Activated CD4-positive, alpha-beta memory T cell treated with anti-CD3 and anti-CD28 coated beads, Interleukin-2, amount 10 ng/mL, durations not matched to agents 7 days and 5 days (primary cell): ENCODE measurements at regions not wholly inside any gene's neighbourhood (a gene's known extent, or its start where the extent isn't known, plus 50 kb on each side); places are given as distances from the start of the nearest gene placed in this dataset.

Source experiments
- CTCF ChIA-PET: fragments of 350-600 bp; sonication (Branson Sonifier 250); formaldehyde crosslinking; loops from one replicate; lab custom pipeline; 2021; ENCODE audit warnings: antibody characterized with exemption, inconsistent platforms; lab: Charles Lee
- POLR2A ChIA-PET: fragments of 350-600 bp; sonication (Branson Sonifier 250); formaldehyde crosslinking; loops from one replicate; lab custom pipeline; 2021; ENCODE audit warnings: antibody characterized with exemption; lab: Charles Lee
- DNase-seq: peaks from one replicate; pipeline ENCODE4 v3.0.0-alpha.2; 2020
- H3K27ac Mint-ChIP-seq: one replicate; pipeline ENCODE4 v1.8.0; 2021; ENCODE audit warnings: mild to moderate bottlenecking, mixed read lengths
- H3K27me3 Mint-ChIP-seq: one replicate; pipeline ENCODE4 v1.8.0; 2021; ENCODE audit warnings: mixed read lengths
- H3K36me3 Mint-ChIP-seq: one replicate; pipeline ENCODE4 v1.8.0; 2021; ENCODE audit warnings: low read depth, mixed read lengths
- H3K4me1 Mint-ChIP-seq: one replicate; pipeline ENCODE4 v1.8.0; 2021; ENCODE audit warnings: mixed read lengths
- H3K4me3 Mint-ChIP-seq: one replicate; pipeline ENCODE4 v1.8.0; 2021; ENCODE audit warnings: mild to moderate bottlenecking, mixed read lengths
- H3K9me3 Mint-ChIP-seq: one replicate; pipeline ENCODE4 v1.8.0; 2021; ENCODE audit warnings: mixed read lengths

GRCh38 chr2:16587601-16588000 is 78.0 kb downstream of the CYRIA start:
- DNase-seq: no peak
- no peak overlapping the region for H3K27ac Mint-ChIP-seq
- ChIA-PET CTCF (no interaction called here), POLR2A (no interaction called here)
- H3K36me3 Mint-ChIP-seq: no peaks in the 10 kb centered on the region
- H3K9me3 Mint-ChIP-seq: no peaks in the 10 kb centered on the region
- H3K4me3 Mint-ChIP-seq: no peak overlapping the region
- no peaks in the 10 kb centered on the region for H3K27me3 Mint-ChIP-seq
- H3K4me1 Mint-ChIP-seq: no peaks in the 10 kb centered on the region

DNA sequence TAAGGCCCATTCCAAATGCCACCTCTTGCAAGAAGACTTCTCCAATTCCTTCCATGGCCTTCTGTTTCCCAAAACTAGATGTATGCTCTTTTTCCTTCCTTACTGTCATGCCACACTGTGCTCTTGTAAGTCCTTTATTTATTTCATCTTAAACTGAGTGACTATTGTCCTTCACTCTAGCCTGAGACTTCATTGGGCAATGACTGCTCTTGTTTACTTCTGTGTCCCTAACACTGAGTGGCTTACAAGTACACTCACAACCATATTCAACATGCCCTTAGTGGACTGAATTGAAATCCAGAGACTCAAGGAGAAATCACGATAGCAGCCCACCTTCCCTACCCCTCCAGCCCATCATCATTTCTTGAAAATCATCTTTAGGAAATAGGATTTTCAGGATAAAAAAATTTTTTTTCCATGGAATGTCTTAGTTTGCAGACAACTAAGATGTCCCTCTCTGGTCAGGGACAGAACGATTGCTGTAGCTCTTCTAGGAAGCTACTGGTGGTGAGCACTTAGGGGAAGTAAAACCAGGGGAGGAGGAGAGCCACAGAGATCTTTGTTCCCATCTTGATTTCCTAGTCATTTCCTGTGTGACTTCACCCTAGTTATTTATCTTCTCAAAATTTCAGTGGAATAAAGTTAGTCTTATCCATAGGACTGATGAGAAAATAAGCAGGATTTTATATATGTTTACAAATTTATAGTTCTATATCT is 80.7 kb downstream of the CYRIA start:
- Mint-ChIP-seq H3K27me3 (no peaks in the 10 kb centered on the region), H3K9me3 (no peaks in the 10 kb centered on the region), H3K4me3 (no peak overlapping the region), H3K4me1 (no peaks in the 10 kb centered on the region), H3K36me3 (no peaks in the 10 kb centered on the region), H3K27ac (no peak overlapping the region)
- DNase-seq: no peak
- POLR2A ChIA-PET: no interaction called here
- CTCF ChIA-PET: no interaction called here

DNA sequence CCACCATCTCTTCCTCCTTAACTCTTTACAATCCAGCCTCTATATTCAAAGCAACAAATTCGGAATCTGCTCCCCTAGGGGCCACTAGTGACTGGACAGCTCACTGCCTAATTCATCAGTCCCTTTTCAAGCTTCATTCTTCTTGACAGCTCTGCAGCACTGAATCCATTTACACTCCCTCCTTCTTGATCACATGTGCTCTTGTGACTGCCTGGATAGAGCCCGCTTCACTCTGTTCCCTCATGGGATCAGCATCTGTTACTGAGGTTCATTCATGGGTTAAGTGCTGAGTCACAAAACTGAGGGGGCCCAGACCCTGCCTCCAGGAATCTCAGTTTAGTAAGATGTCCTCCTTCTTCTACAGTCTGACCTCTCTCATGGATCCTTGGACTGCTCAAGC is 81.5 kb downstream of the CYRIA start:
- POLR2A ChIA-PET: no interaction called here
- Mint-ChIP-seq H3K27me3 (no peaks in the 10 kb centered on the region), H3K36me3 (no peaks in the 10 kb centered on the region), H3K4me3 (no peak overlapping the region), H3K27ac (no peak overlapping the region), H3K4me1 (no peaks in the 10 kb centered on the region), H3K9me3 (no peaks in the 10 kb centered on the region)
- DNase-seq: no peak
- CTCF ChIA-PET: no interaction called here

DNA sequence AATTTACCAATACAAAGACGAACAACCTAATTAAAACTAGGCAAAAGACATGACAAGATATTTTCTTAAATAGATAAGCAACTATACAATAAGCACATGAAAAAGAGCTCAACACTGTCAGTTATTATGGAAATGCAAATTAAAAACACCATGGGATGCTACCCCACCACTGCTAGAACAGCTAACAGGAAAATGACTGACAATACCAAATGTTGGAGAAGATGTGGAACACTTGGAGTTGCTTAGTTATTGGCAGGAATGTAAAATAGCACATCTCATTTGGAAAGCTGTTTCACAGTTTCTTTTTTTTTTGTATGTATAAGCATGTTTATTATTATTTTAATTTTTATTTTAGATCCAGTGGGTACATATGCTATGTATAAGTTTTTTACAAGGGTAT is 84.4 kb downstream of the CYRIA start:
- no peaks in the 10 kb centered on the region for H3K36me3 Mint-ChIP-seq
- H3K4me1 Mint-ChIP-seq: no peaks in the 10 kb centered on the region
- DNase-seq: no peak
- ChIA-PET POLR2A (no interaction called here), CTCF (no interaction called here)
- H3K27ac Mint-ChIP-seq: no peak overlapping the region
- no peak overlapping the region for H3K4me3 Mint-ChIP-seq
- H3K9me3 Mint-ChIP-seq: no peaks in the 10 kb centered on the region
- no peaks in the 10 kb centered on the region for H3K27me3 Mint-ChIP-seq

- POLR2A ChIA-PET: no interaction called here
- no peak overlapping the region for H3K27ac Mint-ChIP-seq
- no peaks in the 10 kb centered on the region for H3K27me3 Mint-ChIP-seq
- no peak overlapping the region for H3K4me3 Mint-ChIP-seq
- H3K4me1 Mint-ChIP-seq: no peaks in the 10 kb centered on the region
- DNase-seq: no peak
- H3K9me3 Mint-ChIP-seq: peaks cover 3% of the 10 kb centered on the region
- CTCF ChIA-PET: no interaction called here
- H3K36me3 Mint-ChIP-seq: no peaks in the 10 kb centered on the region
Observed at GRCh38 chr2:16578081-16578480, 87.6 kb downstream of the CYRIA start.

DNA sequence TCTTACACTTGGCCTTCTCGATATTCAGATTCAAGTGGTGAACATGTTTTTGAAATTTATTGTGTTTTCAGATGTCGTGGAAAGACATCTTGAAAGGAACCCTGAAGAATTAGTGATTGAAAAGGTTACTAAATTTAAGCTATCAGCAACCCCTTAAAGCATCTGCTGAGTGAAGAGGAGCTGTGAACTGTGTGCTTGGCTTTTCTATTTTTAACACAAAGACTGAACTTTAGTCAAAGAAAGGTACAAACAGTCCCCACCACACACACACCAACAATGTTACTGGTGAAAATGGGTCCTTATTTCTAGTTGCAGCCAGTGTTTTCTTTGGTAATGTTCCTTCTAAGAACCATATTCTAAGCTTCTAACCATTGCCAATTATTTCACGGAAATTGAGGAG is 95.1 kb downstream of the CYRIA start:
- H3K4me3 Mint-ChIP-seq: no peak overlapping the region
- H3K27ac Mint-ChIP-seq: no peak overlapping the region
- no peak for DNase-seq
- ChIA-PET POLR2A (no interaction called here), CTCF (no interaction called here)
- no peaks in the 10 kb centered on the region for H3K36me3 Mint-ChIP-seq
- H3K27me3 Mint-ChIP-seq: no peaks in the 10 kb centered on the region
- H3K9me3 Mint-ChIP-seq: peaks cover 3% of the 10 kb centered on the region
- no peaks in the 10 kb centered on the region for H3K4me1 Mint-ChIP-seq

GRCh38 chr2:16568998-16569784 is 96.4 kb downstream of the CYRIA start:
- H3K4me1 Mint-ChIP-seq: no peaks in the 10 kb centered on the region
- ChIA-PET CTCF (no interaction called here), POLR2A (no interaction called here)
- H3K36me3 Mint-ChIP-seq: no peaks in the 10 kb centered on the region
- no peak overlapping the region for H3K4me3 Mint-ChIP-seq
- peaks cover 3% of the 10 kb centered on the region for H3K9me3 Mint-ChIP-seq
- DNase-seq: no peak
- no peak overlapping the region for H3K27ac Mint-ChIP-seq
- H3K27me3 Mint-ChIP-seq: no peaks in the 10 kb centered on the region

- Mint-ChIP-seq H3K27me3 (no peaks in the 10 kb centered on the region), H3K9me3 (no peaks in the 10 kb centered on the region), H3K4me1 (no peaks in the 10 kb centered on the region), H3K27ac (no peak overlapping the region), H3K4me3 (no peak overlapping the region), H3K36me3 (no peaks in the 10 kb centered on the region)
- no peak for DNase-seq
- POLR2A ChIA-PET: no interaction called here
- CTCF ChIA-PET: no interaction called here
Observed at GRCh38 chr2:16566701-16567100, 98.9 kb downstream of the CYRIA start.

DNA sequence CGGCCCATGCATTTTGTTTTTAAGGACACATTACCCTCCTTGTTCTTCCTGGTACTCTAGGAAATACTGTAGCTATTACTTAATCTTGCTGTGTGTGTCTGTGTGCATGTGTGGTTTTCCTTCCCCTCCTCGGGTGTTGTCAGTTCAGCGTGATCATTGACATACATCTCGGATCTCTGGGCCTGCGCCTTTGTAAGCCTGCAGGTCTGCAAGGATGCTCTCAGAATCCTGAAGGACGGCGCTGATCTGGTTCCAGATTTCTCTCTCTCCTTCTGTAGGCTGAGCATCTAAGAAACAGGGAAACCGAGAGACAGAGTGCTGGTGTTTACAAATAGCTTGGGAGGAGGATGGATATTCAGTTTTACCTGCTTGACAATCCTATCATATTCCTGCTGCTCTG is 100.2 kb downstream of the CYRIA start:
- ChIA-PET CTCF (no interaction called here), POLR2A (no interaction called here)
- no peaks in the 10 kb centered on the region for H3K4me1 Mint-ChIP-seq

GRCh38 chr2:16561676-16562075 is 104.0 kb downstream of the CYRIA start:
- ChIA-PET CTCF (no interaction called here), POLR2A (no interaction called here)
- no peaks in the 10 kb centered on the region for H3K9me3 Mint-ChIP-seq
- no peak for DNase-seq
- H3K36me3 Mint-ChIP-seq: no peaks in the 10 kb centered on the region
- H3K4me1 Mint-ChIP-seq: no peaks in the 10 kb centered on the region
- H3K27me3 Mint-ChIP-seq: no peaks in the 10 kb centered on the region
- H3K4me3 Mint-ChIP-seq: no peak overlapping the region
- no peak overlapping the region for H3K27ac Mint-ChIP-seq

More for the DNA sequence above, 100.2 kb downstream of the CYRIA start:
- no peak overlapping the region for H3K4me3 Mint-ChIP-seq
- H3K27me3 Mint-ChIP-seq: no peaks in the 10 kb centered on the region
- no peaks in the 10 kb centered on the region for H3K9me3 Mint-ChIP-seq
- no peak overlapping the region for H3K27ac Mint-ChIP-seq
- H3K36me3 Mint-ChIP-seq: no peaks in the 10 kb centered on the region
- no peak for DNase-seq

DNA sequence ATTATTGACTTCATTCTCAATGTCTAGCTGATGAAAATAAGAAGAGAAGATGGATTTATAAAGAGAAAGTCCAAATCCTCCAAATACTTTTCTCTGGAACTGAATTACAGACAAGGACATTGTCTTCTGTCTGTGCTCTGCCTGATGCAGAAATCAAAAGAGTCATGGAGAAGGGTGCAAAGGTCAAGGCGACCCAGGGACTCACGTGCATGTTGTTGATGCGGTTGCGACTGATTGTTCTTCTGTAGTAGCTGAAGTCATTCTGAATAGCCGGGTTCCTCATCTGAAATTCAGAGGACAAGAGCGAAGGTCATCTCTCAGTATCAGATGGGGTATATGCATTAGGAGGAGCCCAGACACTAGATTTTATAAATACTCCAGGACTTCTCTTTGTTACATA is 104.4 kb downstream of the CYRIA start:
- POLR2A ChIA-PET: no interaction called here
- no peak overlapping the region for H3K4me3 Mint-ChIP-seq
- H3K27ac Mint-ChIP-seq: no peak overlapping the region
- DNase-seq: no peak
- no peaks in the 10 kb centered on the region for H3K27me3 Mint-ChIP-seq
- no peaks in the 10 kb centered on the region for H3K9me3 Mint-ChIP-seq
- CTCF ChIA-PET: no interaction called here
- no peaks in the 10 kb centered on the region for H3K4me1 Mint-ChIP-seq
- no peaks in the 10 kb centered on the region for H3K36me3 Mint-ChIP-seq

- no peaks in the 10 kb centered on the region for H3K9me3 Mint-ChIP-seq
- no peak for DNase-seq
- no peaks in the 10 kb centered on the region for H3K36me3 Mint-ChIP-seq
- no peak overlapping the region for H3K4me3 Mint-ChIP-seq
- ChIA-PET CTCF (no interaction called here), POLR2A (no interaction called here)
- H3K4me1 Mint-ChIP-seq: no peaks in the 10 kb centered on the region
- H3K27me3 Mint-ChIP-seq: no peaks in the 10 kb centered on the region
- H3K27ac Mint-ChIP-seq: no peak overlapping the region
Observed at GRCh38 chr2:16559278-16560067, 106.2 kb downstream of the CYRIA start.

DNA sequence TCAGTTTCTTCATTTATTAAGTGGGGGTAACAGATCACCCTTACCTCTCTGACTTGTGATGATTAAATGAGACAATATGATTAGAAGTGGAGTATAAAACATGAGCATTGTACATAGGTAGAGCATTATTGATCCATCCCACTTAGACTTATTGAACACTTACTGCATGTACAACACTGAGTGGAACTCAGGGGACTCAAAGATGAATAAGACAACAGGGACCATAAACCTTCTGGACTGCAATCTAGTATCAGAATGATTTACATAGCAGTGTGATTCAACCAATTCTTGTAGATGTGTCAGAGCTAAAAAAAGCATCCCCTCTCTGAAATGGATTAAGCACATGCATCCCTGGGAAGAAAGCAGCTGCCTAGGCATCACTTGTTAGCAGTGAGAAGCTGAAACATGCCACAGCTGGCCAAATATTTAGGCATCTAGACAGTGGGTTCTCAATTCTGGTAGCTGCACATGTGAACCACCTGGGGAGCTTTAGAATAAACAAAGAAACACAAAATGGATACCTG is 111.5 kb downstream of the CYRIA start:
- Mint-ChIP-seq H3K4me3 (no peak overlapping the region), H3K4me1 (no peaks in the 10 kb centered on the region), H3K9me3 (no peaks in the 10 kb centered on the region), H3K36me3 (no peaks in the 10 kb centered on the region), H3K27ac (no peak overlapping the region), H3K27me3 (peaks cover 2% of the 10 kb centered on the region)
- DNase-seq: no peak
- POLR2A ChIA-PET: no interaction called here
- CTCF ChIA-PET: no interaction called here
